Stimulated activated naive CD8-positive, alpha-beta T cell treated with anti-CD3 and anti-CD28 coated beads, Interleukin-15, Interleukin-2, amounts not matched to agents 100 U/mL and 50 U/mL, for 24 hours (primary cell): ENCODE measurements at regions not wholly inside any gene's neighbourhood (a gene's known extent, or its start where the extent isn't known, plus 50 kb on each side); places are given as distances from the start of the nearest gene placed in this dataset.
"Not testable (repeated sequence)": the region's sequence is repeated elsewhere in the genome, so short reads cannot be mapped to it uniquely, and the experiment has no call there.

Experiments used
- ATAC-seq: fragments of 150-1000 bp; cut with Tn5 transposase; one replicate; pipeline ENCODE4 v1.10.0; 2021
- DNase-seq: peaks from one replicate; pipeline ENCODE4 v3.0.0; 2021

DNA sequence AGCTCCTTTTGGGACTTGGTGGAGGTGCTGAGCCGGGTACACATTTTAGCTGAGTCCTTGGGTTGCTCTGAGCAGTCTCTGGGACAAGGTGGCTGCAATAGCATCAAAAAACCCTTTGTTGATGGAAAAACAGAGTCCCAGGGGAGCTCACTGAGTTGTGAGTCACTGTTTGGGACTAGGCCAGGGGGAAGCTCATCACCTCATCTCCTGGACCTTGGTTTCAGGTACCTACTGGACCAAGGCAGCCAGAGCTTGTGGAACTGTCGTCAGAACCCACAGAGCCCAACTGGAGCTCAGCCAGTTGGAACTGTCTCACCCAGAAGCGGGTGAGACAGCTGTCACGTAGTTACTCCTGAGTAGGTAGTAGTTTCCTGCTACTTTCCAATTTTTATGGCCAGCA lies 146.7 kb downstream of the HLX start:
- DNase-seq (no peak), ATAC-seq (no peak)

DNA sequence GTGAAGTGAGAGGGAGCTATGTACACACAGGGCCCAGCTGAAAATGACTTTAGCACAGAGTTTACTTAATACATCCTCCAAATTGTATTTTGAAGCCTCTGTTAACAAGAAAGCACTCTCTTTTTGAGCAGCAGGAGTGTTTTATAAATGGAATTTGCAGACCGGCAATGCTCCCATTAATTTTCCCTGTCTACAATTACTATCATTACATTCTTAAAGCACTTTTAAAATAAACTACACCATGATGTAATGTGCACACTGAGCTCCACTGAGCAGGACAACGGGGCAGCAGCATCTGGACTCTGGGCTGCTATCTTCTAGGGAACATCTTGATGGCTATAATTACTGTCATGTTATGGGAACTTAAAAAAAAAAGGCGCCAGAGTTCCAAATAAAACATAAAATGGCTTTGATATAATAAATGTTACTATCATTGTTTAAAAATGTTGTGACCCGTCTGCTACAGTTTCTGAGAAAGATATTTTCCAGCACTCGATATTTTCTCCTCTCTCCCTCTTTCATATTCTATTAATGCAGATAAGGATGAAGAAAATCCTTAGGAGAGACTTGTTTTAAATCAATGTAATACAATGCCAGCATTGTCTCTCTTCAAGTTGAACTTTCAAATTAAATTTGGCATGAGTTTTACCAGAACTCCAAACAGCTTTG lies 150.9 kb downstream of the HLX start:
- DNase-seq (no peak), ATAC-seq (no peak)

DNA sequence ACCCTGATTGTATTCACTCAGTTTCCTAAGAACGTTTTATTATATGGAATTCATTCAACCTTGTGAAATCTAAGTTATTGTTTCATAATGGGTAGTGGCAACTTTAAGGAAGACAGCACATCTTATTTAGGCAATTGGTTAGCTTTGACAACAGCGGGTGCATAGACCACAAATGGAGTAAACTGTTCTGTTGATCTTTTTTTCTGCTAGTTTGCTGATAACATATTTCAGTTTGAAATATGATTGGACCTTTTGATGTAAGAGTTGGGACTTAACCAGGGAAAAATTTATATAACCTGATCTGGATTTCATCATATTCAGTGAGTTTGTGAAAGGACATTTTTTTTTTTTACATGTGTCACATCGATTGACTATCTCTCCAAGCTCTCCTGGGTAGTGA lies 151.7 kb downstream of the HLX start:
- ATAC-seq: no peak

DNA sequence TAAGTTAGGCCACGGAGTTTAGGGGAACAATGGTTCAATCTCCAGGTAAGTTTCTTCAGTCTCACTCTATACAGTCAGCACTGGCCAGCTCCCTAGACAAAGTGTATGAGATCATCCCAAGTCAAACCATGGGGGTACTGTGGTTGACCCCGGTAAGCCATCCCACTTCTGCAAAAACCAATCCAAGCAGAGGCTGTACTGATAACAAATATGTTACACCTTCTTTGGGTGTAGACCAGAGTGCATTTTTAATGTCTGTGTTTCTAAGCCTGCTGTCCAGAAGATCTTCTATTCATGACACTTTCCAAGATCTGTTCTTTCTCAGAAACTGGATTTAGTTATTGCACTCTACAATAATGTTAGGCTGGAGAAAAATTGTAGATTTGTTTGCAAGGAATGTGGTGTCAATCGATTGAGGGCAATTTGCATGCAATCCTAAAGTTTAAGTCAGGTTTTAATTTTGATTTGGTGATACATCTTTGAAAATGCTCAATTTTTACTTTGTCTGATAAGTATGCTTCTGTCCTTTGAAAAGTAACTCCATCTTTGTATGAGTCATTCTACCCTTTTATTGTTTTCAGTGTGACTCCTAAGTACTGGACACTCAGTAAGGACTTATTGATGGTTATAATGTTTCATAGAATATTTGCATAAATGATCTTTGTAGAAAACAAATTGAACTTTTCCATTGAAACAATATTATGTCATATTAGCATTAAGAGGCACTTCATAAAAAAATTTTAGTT lies 152.4 kb downstream of the HLX start:
- DNase-seq (no peak), ATAC-seq (no peak)

More for the DNA sequence above, 151.7 kb downstream of the HLX start:
- DNase-seq: no peak

DNA sequence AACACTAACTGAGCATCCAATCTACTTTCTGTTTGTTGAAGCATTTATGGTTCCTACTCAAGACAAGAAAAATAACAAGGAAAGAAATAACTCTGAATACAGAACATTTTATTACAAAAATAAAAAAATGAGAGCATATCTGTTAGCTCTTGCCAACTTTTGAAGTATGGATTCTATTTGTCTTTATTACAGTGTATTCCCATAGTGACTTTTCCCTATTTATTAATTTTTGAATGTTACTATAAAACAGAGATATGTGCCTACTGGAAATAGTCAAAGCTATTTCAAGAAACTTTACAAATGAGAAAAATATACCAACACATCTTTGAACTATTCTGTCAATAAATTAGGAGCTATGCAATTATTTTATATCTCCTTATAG lies 153.0 kb downstream of the HLX start:
- ATAC-seq (no peak), DNase-seq (no peak)

DNA sequence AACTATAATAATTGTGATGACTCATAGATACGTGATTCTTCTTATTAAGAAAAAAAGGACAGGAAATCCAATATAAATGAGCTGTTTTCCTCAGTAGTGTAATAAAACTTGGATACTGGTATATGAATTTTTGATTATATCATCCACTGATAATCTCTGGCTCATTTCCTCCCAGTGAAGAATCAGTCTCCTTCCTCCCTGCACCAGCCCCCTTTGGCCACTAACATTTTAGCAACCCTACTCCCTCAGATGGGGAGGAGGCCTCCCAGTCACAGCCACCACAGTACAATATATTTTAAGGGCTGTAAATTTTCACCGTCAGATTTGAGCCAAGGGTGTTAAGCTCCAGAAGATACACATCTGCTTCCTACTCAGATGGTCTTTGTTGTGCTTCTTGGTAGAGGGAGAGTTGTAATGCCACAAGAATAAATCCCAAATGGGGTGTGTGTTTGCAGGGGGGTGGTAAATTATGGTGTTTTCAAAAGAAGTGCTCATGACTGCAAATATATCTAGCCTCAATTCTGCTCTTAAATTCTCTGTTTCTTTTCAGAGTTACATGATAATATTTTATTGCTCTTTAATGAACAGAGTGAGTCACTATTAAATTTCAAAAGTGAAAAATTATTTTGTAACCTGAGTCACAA lies 153.5 kb downstream of the HLX start:
- DNase-seq (no peak), ATAC-seq (no peak)

DNA sequence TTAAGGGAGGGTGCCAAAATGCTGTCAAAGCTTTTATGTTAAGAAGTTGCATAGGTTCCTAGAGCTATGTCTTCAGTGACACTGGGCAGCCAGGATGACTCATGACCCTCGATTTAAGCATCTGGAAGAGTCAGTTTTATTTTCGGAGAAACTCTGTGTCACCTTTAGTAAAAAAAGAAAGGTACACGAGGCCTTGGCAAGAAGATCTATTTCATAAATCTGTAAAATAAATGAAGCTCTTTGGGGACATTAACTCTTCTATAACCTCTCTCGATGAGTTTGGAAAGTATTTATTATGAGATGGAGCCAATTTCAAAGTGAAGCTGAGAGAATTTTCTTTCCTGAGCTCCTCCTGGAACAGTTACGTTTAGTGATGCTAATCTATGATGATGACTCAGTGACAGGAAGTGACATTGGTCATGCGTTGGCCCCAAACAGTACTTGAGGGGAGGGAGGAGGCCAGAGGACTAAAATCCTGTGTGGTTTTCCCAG lies 156.5 kb downstream of the HLX start:
- ATAC-seq (no peak), DNase-seq (no peak)

DNA sequence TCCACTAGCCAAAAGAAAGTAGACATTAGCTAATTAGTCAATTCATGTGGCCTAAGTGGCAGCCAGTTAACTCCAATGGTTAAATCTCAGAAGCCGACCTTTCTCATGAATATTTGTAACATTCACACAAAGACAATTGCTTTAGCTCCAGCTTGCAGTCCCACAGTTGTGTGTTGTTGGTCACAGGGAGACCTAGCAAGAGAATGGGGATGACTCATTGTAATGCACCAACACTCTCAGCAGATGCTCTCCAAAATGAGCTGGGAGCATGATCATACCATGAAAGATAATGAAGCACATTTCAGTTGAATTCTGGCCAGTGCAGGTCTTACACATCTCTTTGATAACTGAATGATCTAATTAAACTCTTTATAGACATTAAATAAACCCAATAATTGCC lies 160.4 kb downstream of the HLX start:
- no peak for DNase-seq
- no peak for ATAC-seq

DNA sequence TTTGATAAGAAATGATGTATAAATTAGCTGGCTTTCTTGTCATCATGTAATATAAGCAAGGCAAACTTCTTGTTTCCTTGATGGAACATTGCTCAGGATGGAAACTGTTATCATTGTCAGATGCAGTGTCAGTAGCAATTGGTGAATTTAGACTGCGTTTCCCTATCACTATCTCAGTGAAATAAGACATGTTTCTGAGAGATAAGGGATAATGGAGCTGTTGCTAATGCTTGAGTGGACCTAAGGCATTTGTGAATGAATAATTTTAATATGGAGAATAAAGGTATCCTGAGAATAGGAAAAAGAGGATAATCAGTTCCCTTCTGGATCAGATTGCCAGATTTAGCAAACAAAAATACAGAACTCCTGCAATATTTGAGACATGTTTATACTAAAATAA lies 160.9 kb downstream of the HLX start:
- DNase-seq (no peak), ATAC-seq (no peak)

DNA sequence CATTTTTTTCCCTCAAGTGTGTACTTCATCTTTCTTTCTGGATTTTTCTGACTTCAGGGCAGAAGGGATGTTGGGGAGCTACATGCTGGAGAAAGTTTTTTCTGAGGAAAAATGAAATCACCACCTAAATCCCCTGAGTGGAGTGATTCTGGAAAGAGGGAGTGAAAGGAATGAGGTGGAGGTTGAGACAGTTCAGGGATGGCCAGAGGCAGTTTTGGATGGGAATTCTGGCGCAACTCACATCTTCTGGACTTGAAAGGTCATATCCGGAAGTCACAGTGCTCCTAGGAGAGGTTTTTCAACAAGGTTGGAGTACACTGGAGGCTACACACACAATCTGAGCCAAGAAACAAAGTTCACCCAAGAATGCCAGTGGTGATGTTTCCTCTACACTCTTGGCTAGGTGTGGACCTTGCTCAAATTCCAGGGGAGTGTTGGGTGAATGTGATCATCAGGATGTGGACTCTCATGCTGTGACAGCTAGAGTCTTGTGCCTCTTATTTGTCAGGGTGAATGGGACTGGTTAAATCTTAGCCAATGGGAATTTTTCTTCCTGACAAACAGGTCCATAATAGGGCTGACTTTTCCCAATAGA lies 161.5 kb downstream of the HLX start:
- ATAC-seq (no peak), DNase-seq (no peak)

DNA sequence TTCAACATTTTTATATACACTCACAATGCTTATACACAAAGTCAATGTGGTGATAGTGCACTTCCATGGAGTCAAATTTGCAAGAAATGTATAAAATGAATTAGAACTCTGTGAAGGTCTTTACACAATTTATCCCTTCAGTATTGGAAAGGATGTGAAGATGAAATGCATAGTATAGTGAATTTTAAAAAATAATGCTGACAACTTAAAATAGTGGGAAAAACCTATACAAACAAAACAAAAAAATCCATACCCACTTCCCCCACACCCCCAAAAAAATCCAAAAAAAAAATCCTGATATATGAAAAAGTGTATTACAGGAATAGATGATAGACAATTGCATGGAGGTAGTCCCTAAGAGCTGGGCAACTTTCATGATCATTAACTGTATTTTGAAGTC lies 165.3 kb downstream of the HLX start:
- DNase-seq: no peak

DNA sequence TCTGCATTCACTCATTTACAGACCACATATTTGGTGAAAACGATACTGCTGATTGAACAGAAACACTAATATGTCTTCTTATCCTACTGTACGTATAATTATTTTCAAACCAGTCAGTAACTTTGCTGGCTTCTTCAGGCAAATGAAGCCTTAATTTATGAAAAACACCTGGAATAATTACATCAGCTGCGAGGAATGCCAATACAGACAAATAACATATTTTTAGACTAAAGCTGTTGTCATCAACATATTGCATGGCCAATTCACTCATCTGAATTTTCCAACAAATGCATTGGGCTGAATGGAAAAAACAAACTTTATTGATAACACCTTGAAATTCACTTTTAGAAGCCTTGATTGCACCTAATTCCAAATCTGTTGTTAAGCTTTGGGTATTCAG lies 165.9 kb downstream of the HLX start:
- no peak for ATAC-seq
- no peak for DNase-seq

More for the DNA sequence above, 165.3 kb downstream of the HLX start:
- ATAC-seq: no peak

DNA sequence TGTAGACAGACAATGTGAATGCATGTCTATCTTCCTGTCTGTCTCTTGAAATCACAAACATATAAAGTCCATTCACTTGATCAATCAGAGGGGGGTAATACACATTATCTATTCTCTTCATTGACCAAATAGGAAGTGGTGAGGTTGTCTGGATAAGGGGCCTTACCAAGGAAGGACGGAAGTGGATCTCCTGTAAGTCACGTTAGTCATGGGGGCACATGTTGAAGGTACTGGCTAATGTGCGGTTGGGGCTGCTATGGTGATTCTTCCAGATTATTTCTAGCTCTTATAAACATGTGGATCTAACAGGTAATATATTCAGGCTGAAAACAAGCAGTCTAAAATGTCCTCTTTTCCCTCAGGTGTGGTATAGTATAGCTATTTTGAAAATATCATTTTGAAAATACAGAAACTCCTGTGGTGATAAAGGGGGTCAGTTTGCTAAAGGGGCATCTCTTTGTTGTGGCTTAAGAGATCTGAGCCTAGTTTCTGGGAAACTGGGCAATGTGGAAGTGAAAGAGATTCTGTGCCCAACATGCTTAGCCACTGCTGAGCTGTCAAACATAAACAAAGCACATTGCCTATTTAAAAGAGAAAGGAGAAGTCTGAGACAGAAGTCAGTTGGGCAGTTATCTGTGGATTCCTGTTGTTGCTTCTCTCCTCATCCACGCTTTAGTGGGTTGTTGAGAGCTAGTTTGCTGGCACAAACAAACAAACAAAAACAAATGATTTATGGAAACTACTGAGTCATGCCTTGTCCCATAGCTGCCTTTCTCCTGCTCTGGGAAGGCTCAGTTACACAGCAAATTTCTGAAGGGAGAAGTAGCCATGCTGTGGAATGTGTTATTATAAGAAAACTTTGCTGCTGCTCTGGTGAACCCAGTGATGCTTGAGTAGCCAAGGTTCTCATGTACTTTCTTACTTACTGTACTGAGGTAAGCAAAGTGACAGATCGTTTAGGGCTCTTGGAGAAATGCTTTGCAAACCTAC lies 166.9 kb downstream of the HLX start:
- ATAC-seq (peak; percentile 36), DNase-seq (no peak)

DNA sequence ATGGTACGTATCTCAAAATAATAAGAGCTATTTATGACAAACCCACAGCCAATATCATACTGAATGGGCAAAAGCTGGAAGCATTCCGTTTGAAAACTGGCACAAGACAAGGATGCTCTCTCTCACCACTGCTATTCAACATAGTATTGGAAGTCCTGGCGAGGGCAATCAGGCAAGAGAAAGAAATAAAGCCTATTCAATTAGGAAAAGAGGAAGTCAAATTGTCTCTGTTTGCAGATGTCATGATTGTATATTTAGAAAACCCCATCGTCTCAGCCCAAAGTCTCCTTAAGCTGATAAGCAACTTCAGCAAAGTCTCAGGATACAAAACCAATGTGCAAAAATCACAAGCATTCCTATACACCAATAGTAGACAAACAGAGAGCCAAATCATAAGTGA lies 172.1 kb downstream of the HLX start:
- not testable (repeated sequence) for ATAC-seq, DNase-seq

DNA sequence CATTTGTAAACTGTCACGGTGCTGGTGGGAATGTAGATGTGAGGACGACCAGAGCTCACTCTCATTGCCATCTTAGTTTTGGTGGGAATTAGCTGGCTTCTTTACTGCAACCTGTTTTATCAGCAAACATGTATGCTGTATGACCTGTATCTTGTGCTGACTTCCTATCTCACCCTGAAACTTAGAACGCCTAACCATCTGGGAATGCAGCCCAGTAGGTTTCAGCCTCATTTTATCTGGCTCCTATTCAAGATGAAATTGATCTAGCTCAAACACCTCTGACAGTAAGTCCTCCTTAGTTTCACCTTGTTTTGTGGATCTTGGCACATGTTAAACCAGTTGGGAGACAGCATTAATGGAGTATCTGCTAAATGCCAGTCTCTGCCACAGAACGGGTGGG lies 174.6 kb downstream of the HLX start:
- no peak for ATAC-seq
- no peak for DNase-seq

DNA sequence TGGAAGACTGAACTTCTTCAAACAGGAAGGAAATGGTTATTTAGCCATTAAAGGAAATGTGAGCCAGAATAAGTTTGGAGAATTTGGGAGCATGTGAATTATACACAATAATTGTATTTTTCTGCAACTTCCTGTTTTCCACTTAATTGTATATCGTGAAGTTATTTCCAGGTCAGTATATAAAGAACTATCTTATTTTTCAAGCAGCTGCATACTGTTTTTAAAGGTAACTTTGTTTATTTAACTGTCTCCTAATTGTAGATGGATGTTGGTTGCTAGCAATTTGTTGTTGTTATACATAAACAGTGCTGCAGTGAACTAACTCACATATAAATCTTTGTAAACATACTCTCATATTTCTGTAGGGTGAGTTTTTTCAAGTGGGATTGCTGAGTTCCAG lies 180.3 kb downstream of the HLX start:
- DNase-seq: no peak
- ATAC-seq: no peak

DNA sequence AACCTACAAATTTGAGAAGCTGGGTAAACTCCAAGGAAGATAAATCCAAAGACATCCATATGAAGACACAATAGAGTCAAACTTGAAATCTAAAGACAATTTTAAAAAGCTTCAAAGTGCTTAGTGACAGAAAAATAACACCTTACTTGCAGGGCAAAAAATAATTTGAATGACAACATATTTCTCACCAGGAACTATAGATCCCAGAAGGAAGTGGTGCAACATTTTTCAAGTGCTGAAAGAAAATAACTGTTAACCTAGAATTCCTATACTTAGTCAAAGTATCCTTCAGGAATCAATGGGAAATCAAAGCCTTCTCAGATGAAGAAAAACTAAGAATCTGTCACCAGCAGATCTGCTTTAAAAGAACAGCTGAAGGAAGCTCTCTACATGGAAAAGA lies 184.4 kb downstream of the HLX start:
- ATAC-seq (no peak), DNase-seq (no peak)

DNA sequence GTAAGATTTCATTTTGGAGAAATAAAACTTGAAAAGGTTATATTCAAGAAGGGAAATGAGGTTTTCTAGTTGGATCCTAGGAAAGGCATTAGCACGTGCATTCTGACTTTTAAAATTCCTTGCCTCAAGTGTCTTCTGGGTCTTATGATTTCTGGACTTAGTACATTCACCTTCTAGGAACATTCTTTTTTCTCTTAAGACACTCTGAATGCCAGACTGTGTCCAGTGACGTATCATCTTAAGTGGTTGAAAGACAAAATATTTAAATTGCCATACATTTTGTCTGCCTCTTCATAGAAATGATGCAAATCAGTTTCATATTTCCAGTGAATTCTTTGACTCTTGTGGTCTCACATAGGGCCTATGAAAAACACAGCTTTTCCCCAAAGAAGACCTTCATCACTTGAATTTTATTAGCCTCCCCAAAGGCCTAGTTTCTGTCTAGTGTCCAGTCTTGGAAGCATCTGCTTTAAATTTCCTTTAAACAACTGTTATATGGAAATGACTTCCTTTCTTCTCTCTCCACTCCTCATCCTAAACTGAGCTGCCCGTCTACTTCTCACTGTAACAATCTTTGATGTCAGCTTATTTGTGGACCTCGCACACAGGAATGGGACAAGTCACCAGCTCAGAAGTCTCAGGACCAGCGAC lies 187.2 kb downstream of the HLX start:
- ATAC-seq: no peak
- DNase-seq: no peak

DNA sequence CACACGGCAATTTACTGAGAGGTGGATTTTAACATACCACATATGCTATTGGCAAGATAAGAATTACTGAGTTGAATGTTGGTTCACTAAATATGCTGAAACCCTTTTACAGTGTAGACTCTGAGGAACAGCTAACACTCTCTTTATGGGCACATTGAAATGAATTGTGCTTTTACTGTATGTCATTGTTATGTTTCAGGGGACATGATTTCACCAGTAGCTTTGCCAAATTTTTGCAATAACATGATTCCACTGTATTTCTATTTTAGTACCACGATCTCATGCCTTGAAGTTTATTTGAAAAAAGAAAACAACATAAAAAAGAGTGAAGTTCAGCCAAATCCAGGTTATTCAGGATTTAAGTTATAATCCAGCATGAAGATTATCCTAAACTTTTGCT lies 188.5 kb downstream of the HLX start:
- no peak for ATAC-seq
- DNase-seq: no peak

DNA sequence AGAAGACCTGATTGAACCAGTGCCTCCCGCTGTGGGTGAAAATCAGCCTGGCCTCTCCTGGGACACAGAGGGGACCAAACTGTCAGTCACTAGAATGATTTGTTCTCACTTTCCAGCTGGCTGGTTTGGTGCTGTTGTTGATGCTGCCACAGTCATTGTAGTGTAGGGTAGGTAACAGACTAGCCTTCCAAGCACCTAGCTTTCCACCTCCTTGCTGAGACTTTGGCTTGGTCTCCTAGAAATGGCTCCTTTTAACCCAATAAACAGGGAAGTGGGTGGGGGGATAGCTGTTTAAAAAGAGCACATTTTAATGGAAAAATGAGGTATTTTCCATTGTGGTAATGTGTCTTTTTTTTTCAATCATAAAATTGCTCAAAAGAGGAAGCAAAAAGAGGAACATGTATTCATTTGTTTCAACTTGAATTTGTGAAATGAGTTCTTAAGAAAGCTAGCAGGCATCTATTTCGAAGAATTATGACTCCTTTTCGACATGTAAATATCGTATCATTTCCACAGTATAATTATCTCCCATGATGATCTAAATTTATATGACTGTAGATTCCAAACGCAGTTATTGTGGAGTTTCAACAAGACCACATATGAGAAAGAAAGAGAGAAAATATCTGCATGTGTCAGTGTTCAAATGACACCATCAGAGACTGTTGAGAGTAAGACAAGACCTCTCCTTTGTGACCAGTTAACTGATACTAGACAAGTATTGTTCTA lies 190.1 kb downstream of the HLX start:
- peak; percentile 26 for DNase-seq

DNA sequence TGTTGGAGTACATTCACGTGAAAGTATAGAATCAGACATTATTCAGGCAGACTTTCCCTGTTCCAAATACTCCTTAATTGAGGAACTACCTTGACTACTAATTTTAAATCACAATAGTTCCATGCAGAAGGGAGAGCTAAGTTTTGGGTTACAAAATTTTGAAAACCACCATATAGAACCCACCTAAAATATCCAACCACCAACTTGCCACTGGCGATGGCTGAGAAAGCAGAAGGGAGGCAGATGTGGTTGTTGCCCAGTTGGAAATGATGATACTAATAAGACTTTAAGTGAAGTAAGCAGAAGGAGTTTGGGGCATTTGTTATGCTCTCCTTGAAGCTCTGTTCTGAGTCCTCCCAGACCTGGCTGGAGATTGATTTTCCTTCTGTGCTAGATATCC lies 190.7 kb downstream of the HLX start:
- DNase-seq (no peak), ATAC-seq (no peak)

More for the DNA sequence above, 190.1 kb downstream of the HLX start:
- peak; percentile 74 for ATAC-seq
